K562 (cell line): ENCODE measurements at regions not wholly inside any gene's neighbourhood (a gene's known extent, or its start where the extent isn't known, plus 50 kb on each side); places are given as distances from the start of the nearest gene placed in this dataset.

Source experiments
- ATAC-seq: fragments of 200-7000 bp; cut with Tn5 transposase; 3 replicates; pipeline ENCODE4 v1.9.1; 2020; ENCODE audit warnings: moderate library complexity
- BruUV-seq: library from RNA; stranded (reverse); fragments of 400-500 nt; replicated peaks from 2 replicates; lab custom pipeline; 2021; lab: Mats Ljungman, UMichigan
- CTCF ChIA-PET: fragments of 300-600 bp; formaldehyde crosslinking; extraction: SDS; loops from one replicate; lab custom pipeline; 2021; ENCODE audit warnings: low intra/inter-chr PET ratio; lab: Yijun Ruan, JAX
- POLR2A ChIA-PET: fragments of 300-600, 350-650 bp; sonication (Branson Sonifier 250); formaldehyde crosslinking; extraction: SDS; loops from one replicate; lab custom pipeline; 2021; ENCODE audit warnings: antibody characterized with exemption, inconsistent platforms; lab: Yijun Ruan, JAX
- DNase-seq, 4 experiments: peaks; one replicate each; pipeline versions ENCODE4 v3.0.0 to v3.0.0-alpha.2; 2011 to 2018; ENCODE audit warnings: low spot score in 3 of 4, mixed read lengths in 3 of 4; ENCODE audit errors: extremely low read depth in 1 of 4
- FAIRE-seq: peaks from 2 replicates; lab custom pipeline; 2011; peaks lifted over from hg19 to GRCh38; lab: Jason Lieb, UNC
- H2AFZ ChIP-seq: 2 replicates; pipeline ENCODE4 v1.6.0; 2011; ENCODE audit warnings: low read depth, low read length, control low read depth, inconsistent platforms
- H3K27ac ChIP-seq: fragments of 200-600 bp; 3 replicates; pipeline ENCODE4 v1.8.0; 2011; ENCODE audit warnings: low read depth, mild to moderate bottlenecking, control low read depth, inconsistent platforms, low read length, moderate library complexity, mixed read lengths; ENCODE audit errors: extremely low read depth
- H3K27me3 ChIP-seq, 2 experiments: fragments of 300-600 bp in 1 of 2; 2 replicates in 1 of 2; 3 replicates in 1 of 2; pipeline versions ENCODE4 v1.6.0 to v1.8.0; 2011; ENCODE audit warnings: inconsistent platforms in 2 of 2, low read length in 2 of 2, mild to moderate bottlenecking in 1 of 2, mixed read lengths in 1 of 2, moderate library complexity in 1 of 2; ENCODE audit not compliant: control insufficient read depth in 2 of 2, insufficient read depth in 2 of 2
- H3K36me3 ChIP-seq: fragments of 300-600 bp; 3 replicates; pipeline ENCODE4 v1.8.0; 2011; ENCODE audit warnings: mild to moderate bottlenecking, low read length, inconsistent platforms; ENCODE audit not compliant: control insufficient read depth, insufficient read depth
- H3K4me1 ChIP-seq, 2 experiments: fragments of 200-600 bp in 1 of 2; replicated peaks in 1 of 2; 2 replicates in 1 of 2; 3 replicates in 1 of 2; pipeline versions ENCODE4 v1.5.1 to v1.8.0; 2011; ENCODE audit warnings: inconsistent platforms in 2 of 2, low read length in 2 of 2, mild to moderate bottlenecking in 1 of 2, mixed read lengths in 1 of 2, moderate library complexity in 1 of 2; ENCODE audit not compliant: control insufficient read depth in 2 of 2, insufficient read depth in 2 of 2
- H3K4me2 ChIP-seq: 2 replicates; pipeline ENCODE4 v1.6.1; 2011; ENCODE audit warnings: low read length, control low read depth, inconsistent platforms, mixed read lengths; ENCODE audit not compliant: insufficient read depth
- H3K4me3 ChIP-seq: fragments of 200-600 bp; sonication (generic), shearing (Covaris generic); 2 replicates; pipeline ENCODE4 v1.5.1; 2016; ENCODE audit warnings: control low read depth, inconsistent platforms
- H3K79me2 ChIP-seq: fragments of 200-600 bp; 3 replicates; pipeline ENCODE4 v1.8.0; 2011; ENCODE audit warnings: low read length, inconsistent platforms; ENCODE audit not compliant: control insufficient read depth, insufficient read depth
- H3K9ac ChIP-seq, 2 experiments: 2 replicates each; pipeline versions ENCODE4 v1.6.0 to v1.6.1; 2011; ENCODE audit warnings: low read depth in 2 of 2, low read length in 2 of 2, control low read depth in 1 of 2, inconsistent platforms in 1 of 2, mild to moderate bottlenecking in 1 of 2, mixed read lengths in 1 of 2; ENCODE audit not compliant: insufficient read depth in 1 of 2
- H3K9me1 ChIP-seq: one replicate; pipeline ENCODE4 v1.6.0; 2011; ENCODE audit warnings: inconsistent platforms, mild to moderate bottlenecking, low read length, moderate library complexity; ENCODE audit not compliant: control insufficient read depth, insufficient read depth
- H3K9me3 ChIP-seq: replicated peaks from 2 replicates; pipeline ENCODE4 v1.5.1; 2011; ENCODE audit warnings: low read depth, low read length, inconsistent platforms; ENCODE audit not compliant: control insufficient read depth, insufficient read depth
- H4K20me1 ChIP-seq: replicated peaks from 2 replicates; pipeline ENCODE4 v1.6.1; 2011; ENCODE audit warnings: low read length, inconsistent platforms, mixed read lengths; ENCODE audit not compliant: control insufficient read depth, insufficient read depth
- NFYB ChIP-seq: IDR thresholded peaks from 2 replicates; pipeline ENCODE4 v1.6.1; 2011; ENCODE audit warnings: mild to moderate bottlenecking, moderate library complexity; ENCODE audit not compliant: insufficient read length; ENCODE audit errors: extremely low read depth
- SP1 ChIP-seq: sonication (generic); formaldehyde crosslinking; IDR thresholded peaks from 2 replicates; pipeline ENCODE4 v1.8.1; 2022; ENCODE audit warnings: mild to moderate bottlenecking, missing genetic modification reagents
- WGBS: fragments of 100-300 bp; shearing (Covaris generic); methylation state at CpG from one replicate; pipeline ENCODE4 v1.1.6; 2016; ENCODE audit warnings: low coverage, mixed read lengths; ENCODE audit not compliant: insufficient coverage; ENCODE audit errors: missing lambda C conversion rate; 5-methylcytosine and 5-hydroxymethylcytosine counted together
- in situ Hi-C: fragments of 300-500 bp; cut with MboI; formaldehyde crosslinking; loops from 4 replicates; pipeline ENCODE4 v1.15.0; 2018; ENCODE audit warnings: inconsistent platforms, mixed read lengths
- intact Hi-C: fragments of 100-400 bp; cut with micrococcal nuclease; formaldehyde crosslinking; loops from 2 replicates; pipeline ENCODE4 v1.14.2; 2022
- TF ChIP-seq, protein P1 (sequence below): fragments of 250-450 bp; sonication (Bioruptor Pico); IDR thresholded peaks from 2 replicates; pipeline ENCODE4 v1.8.0; 2021; ENCODE audit warnings: moderate library complexity, mild to moderate bottlenecking, inconsistent platforms
- TF ChIP-seq, protein P2 (sequence below): fragments of 450-650 bp; formaldehyde crosslinking; IDR thresholded peaks from 2 replicates; pipeline ENCODE4 v1.4.0; 2022; ENCODE audit warnings: mild to moderate bottlenecking, moderate library complexity

DNA sequence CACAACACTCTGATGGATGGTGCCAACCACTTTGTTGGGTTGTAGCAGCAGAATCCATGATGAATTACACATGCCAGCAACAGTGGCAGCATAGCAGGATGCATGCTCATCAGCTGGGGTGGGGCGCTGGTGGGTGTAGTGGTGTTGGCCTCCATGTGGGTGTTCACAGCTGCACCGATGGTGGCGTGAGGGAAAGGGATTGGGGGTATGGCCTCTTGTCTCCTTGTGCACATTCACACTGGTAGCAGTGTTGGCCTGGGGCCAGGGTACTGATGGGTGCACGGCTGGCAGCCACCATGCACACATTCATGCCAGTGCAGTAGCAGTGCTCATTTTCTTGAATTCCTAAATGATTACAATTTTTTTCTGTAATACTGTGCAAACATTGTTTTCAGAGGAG, 2748.8 kb upstream of the PCDH20 start:
- in situ Hi-C loops: no loop called here

DNA sequence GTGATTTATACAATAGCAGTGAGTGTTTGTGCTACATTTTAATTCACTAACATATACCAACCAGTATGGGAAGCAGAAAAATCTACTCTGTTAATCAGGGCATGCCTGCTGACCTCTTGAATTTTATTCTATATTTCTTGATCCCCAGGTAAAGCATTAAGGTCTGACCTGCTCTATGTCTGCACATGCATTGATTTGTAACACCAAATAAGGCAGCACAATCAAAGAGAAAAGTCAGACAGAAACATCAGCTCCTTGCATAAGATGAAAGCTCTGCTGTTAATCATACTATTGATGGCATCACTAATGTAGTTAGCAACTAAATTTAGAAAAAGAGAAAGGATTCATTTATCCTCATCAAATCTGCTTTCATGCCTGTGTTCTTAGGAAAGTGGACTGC, 2744.8 kb upstream of the PCDH20 start:
- BruUV-seq: no TSS peak
- Histone ChIP-seq H3K9me1 (no peaks in the 10 kb centered on the region), H3K9me3 (no peaks in the 10 kb centered on the region), H3K27ac (no peak overlapping the region), H3K79me2 (no peaks in the 10 kb centered on the region), H4K20me1 (no peaks in the 10 kb centered on the region), H3K9ac (no peak overlapping the region), H3K4me1 (no peaks in the 10 kb centered on the region), H3K27me3 (no peaks in the 10 kb centered on the region), H3K4me2 (no peak overlapping the region)
- ATAC-seq: no peak
- intact Hi-C loops (no loop called here), in situ Hi-C loops (no loop called here)
- FAIRE-seq: no peak
- CTCF ChIA-PET: no interaction called here
- TF ChIP-seq, protein P1, sequence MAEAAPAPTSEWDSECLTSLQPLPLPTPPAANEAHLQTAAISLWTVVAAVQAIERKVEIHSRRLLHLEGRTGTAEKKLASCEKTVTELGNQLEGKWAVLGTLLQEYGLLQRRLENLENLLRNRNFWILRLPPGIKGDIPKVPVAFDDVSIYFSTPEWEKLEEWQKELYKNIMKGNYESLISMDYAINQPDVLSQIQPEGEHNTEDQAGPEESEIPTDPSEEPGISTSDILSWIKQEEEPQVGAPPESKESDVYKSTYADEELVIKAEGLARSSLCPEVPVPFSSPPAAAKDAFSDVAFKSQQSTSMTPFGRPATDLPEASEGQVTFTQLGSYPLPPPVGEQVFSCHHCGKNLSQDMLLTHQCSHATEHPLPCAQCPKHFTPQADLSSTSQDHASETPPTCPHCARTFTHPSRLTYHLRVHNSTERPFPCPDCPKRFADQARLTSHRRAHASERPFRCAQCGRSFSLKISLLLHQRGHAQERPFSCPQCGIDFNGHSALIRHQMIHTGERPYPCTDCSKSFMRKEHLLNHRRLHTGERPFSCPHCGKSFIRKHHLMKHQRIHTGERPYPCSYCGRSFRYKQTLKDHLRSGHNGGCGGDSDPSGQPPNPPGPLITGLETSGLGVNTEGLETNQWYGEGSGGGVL (CRISPR knock-in tag): no peak
- TF ChIP-seq, protein P2, sequence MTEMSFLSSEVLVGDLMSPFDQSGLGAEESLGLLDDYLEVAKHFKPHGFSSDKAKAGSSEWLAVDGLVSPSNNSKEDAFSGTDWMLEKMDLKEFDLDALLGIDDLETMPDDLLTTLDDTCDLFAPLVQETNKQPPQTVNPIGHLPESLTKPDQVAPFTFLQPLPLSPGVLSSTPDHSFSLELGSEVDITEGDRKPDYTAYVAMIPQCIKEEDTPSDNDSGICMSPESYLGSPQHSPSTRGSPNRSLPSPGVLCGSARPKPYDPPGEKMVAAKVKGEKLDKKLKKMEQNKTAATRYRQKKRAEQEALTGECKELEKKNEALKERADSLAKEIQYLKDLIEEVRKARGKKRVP: no peak
- TF ChIP-seq, all 486 proteins: peak for 0
- POLR2A ChIA-PET: no interaction called here
- Histone ChIP-seq H2AFZ (no peak overlapping the region), H3K4me3 (no peak overlapping the region), H3K36me3 (no peaks in the 10 kb centered on the region)
- DNase-seq: no peak

More for the DNA sequence above, 2748.8 kb upstream of the PCDH20 start:
- 5% methylated on average over 4 of the region's 4 CpGs for WGBS
- intact Hi-C loops: no loop called here
- H3K9ac ChIP-seq: no peak overlapping the region
- ATAC-seq: no peak
- H3K27me3 ChIP-seq: no peaks in the 10 kb centered on the region
- no peaks in the 10 kb centered on the region for H3K36me3 ChIP-seq
- DNase-seq: no peak
- no peak overlapping the region for H3K27ac ChIP-seq
- BruUV-seq: no TSS peak
- TF ChIP-seq NFYB: no peak
- TF ChIP-seq SP1 (CRISPR knock-in tag): no peak
- H4K20me1 ChIP-seq: no peaks in the 10 kb centered on the region
- H3K4me2 ChIP-seq: no peak overlapping the region
- H3K4me3 ChIP-seq: no peak overlapping the region
- H3K4me1 ChIP-seq: no peaks in the 10 kb centered on the region
- H3K9me1 ChIP-seq: no peaks in the 10 kb centered on the region
- no peak overlapping the region for H2AFZ ChIP-seq
- ChIA-PET CTCF (no interaction called here), POLR2A (no interaction called here)
- H3K9me3 ChIP-seq: no peaks in the 10 kb centered on the region
- FAIRE-seq: no peak
- H3K79me2 ChIP-seq: no peaks in the 10 kb centered on the region
